Vagina (tissue), 2 donors: ENCODE measurements at regions not wholly inside any gene's neighbourhood (a gene's known extent, or its start where the extent isn't known, plus 50 kb on each side); places are given as distances from the start of the nearest gene placed in this dataset.

ENCODE experiments used
- DNase-seq, 2 donors: peaks; one replicate each; pipeline ENCODE4 v3.0.0-alpha.2; 2017; ENCODE audit errors: extremely low spot score in 2 of 2
- H3K27ac ChIP-seq: fragments of 200-600 bp; sonication (generic); one replicate; pipeline ENCODE4 v1.5.1; 2019
- H3K27me3 ChIP-seq: fragments of 200-600 bp; sonication (generic); one replicate; pipeline ENCODE4 v1.5.1; 2019
- H3K36me3 ChIP-seq, 2 donors: fragments of 200-600 bp; sonication (generic); one replicate each; pipeline ENCODE4 v1.5.1; 2017 to 2019
- H3K4me1 ChIP-seq: fragments of 200-600 bp; sonication (generic); one replicate; pipeline ENCODE4 v1.5.1; 2019
- H3K4me3 ChIP-seq, 2 donors: fragments of 200-600 bp; sonication (generic); 1 replicate in 1 of 2; 2 replicates in 1 of 2; pipeline ENCODE4 v1.5.1; 2016 to 2019
- H3K9me3 ChIP-seq: fragments of 200-600 bp; sonication (generic); one replicate; pipeline ENCODE4 v1.5.1; 2019
- CTCF ChIP-seq, 3 experiments: fragments of 450-650 bp in 2 of 3; fragments of 200-600 bp in 1 of 3; sonication (generic) in 1 of 3; IDR thresholded peaks; one replicate each; pipeline ENCODE4 v1.5.1; 2017 to 2019; ENCODE audit warnings: antibody characterized with exemption in 3 of 3, mild to moderate bottlenecking in 2 of 3, moderate library complexity in 2 of 3
- POLR2A ChIP-seq, 2 donors: fragments of 450-650 bp; IDR thresholded peaks; one replicate each; pipeline ENCODE4 v1.6.1; 2017; ENCODE audit warnings: antibody characterized with exemption in 2 of 2, mild to moderate bottlenecking in 2 of 2, moderate library complexity in 2 of 2
- POLR2AphosphoS5 ChIP-seq, 2 donors: sonication (generic); formaldehyde crosslinking; IDR thresholded peaks; one replicate each; pipeline ENCODE4 v1.9.0; 2017; ENCODE audit warnings: antibody characterized with exemption in 2 of 2, mild to moderate bottlenecking in 2 of 2, low read depth in 1 of 2; ENCODE audit not compliant: insufficient read depth in 1 of 2
- intact Hi-C: fragments of 100-400 bp; cut with DNase I; formaldehyde crosslinking; loops from one replicate; pipeline ENCODE4 v1.15.1; 2023

- Histone ChIP-seq H3K27me3 (no peaks in the 10 kb centered on the region), H3K27ac (no peak overlapping the region), H3K36me3 (no peaks in the 10 kb centered on the region), H3K4me1 (no peaks in the 10 kb centered on the region), H3K9me3 (no peaks in the 10 kb centered on the region), H3K4me3 (no peak overlapping the region)
- no peak for DNase-seq
- TF ChIP-seq POLR2A (IDR thresholded peaks at IDR 0.05), result no peak
- TF ChIP-seq CTCF (IDR thresholded peaks at IDR 0.05), result no peak
- TF ChIP-seq POLR2AphosphoS5 (IDR thresholded peaks at IDR 0.05; ENCODE audit: insufficient read depth in 1 of 2, low read depth in 1 of 2), result no peak
- intact Hi-C loops, result no loop called here
These were observed 1674.3 kb upstream of the RAG2 start for GRCh38 chr11:38272376-38272775.

GRCh38 chr11:38266691-38267090 is 1668.7 kb upstream of the RAG2 start:
- no peak overlapping the region for H3K27ac ChIP-seq

GRCh38 chr11:38256436-38256835 is 1658.4 kb upstream of the RAG2 start:
- TF ChIP-seq CTCF (IDR thresholded peaks at IDR 0.05), result no peak
- TF ChIP-seq POLR2A (IDR thresholded peaks at IDR 0.05), result no peak
- no peak for TF ChIP-seq POLR2AphosphoS5 (IDR thresholded peaks at IDR 0.05; ENCODE audit: insufficient read depth in 1 of 2, low read depth in 1 of 2)
- Histone ChIP-seq H3K4me1 (no peaks in the 10 kb centered on the region), H3K36me3 (no peaks in the 10 kb centered on the region), H3K4me3 (no peak overlapping the region), H3K27ac (no peak overlapping the region), H3K9me3 (no peaks in the 10 kb centered on the region), H3K27me3 (no peaks in the 10 kb centered on the region)
- DNase-seq, result no peak
- intact Hi-C loops, result no loop called here

More at GRCh38 chr11:38266691-38267090, 1668.7 kb upstream of the RAG2 start:
- Histone ChIP-seq H3K4me3 (no peak overlapping the region), H3K27me3 (no peaks in the 10 kb centered on the region), H3K9me3 (no peaks in the 10 kb centered on the region), H3K4me1 (no peaks in the 10 kb centered on the region), H3K36me3 (no peaks in the 10 kb centered on the region)
- DNase-seq, result no peak
- TF ChIP-seq POLR2AphosphoS5 (IDR thresholded peaks at IDR 0.05; ENCODE audit: insufficient read depth in 1 of 2, low read depth in 1 of 2) (no peak), POLR2A (IDR thresholded peaks at IDR 0.05) (no peak), CTCF (IDR thresholded peaks at IDR 0.05) (no peak)
- intact Hi-C loops, result no loop called here

GRCh38 chr11:38254913-38255312 is 1656.9 kb upstream of the RAG2 start:
- no peak for DNase-seq
- no peaks in the 10 kb centered on the region for H3K9me3 ChIP-seq
- no peaks in the 10 kb centered on the region for H3K27me3 ChIP-seq

GRCh38 chr11:38252620-38253019 is 1654.6 kb upstream of the RAG2 start:
- TF ChIP-seq POLR2AphosphoS5 (IDR thresholded peaks at IDR 0.05; ENCODE audit: insufficient read depth in 1 of 2, low read depth in 1 of 2) (no peak), CTCF (IDR thresholded peaks at IDR 0.05) (no peak), POLR2A (IDR thresholded peaks at IDR 0.05) (no peak)
- intact Hi-C loops, result no loop called here
- no peaks in the 10 kb centered on the region for H3K4me1 ChIP-seq
- no peaks in the 10 kb centered on the region for H3K27me3 ChIP-seq
- H3K4me3 ChIP-seq, result no peak overlapping the region
- H3K27ac ChIP-seq, result no peak overlapping the region
- no peak for DNase-seq
- H3K9me3 ChIP-seq, result no peaks in the 10 kb centered on the region
- H3K36me3 ChIP-seq, result no peaks in the 10 kb centered on the region

More at GRCh38 chr11:38254913-38255312, 1656.9 kb upstream of the RAG2 start:
- Histone ChIP-seq H3K36me3 (no peaks in the 10 kb centered on the region), H3K4me1 (no peaks in the 10 kb centered on the region), H3K4me3 (no peak overlapping the region), H3K27ac (no peak overlapping the region)
- intact Hi-C loops, result no loop called here
- TF ChIP-seq CTCF (IDR thresholded peaks at IDR 0.05), result no peak
- TF ChIP-seq POLR2A (IDR thresholded peaks at IDR 0.05), result no peak
- no peak for TF ChIP-seq POLR2AphosphoS5 (IDR thresholded peaks at IDR 0.05; ENCODE audit: insufficient read depth in 1 of 2, low read depth in 1 of 2)
